Natural killer cell (primary cell): ENCODE measurements at regions not wholly inside any gene's neighbourhood (a gene's known extent, or its start where the extent isn't known, plus 50 kb on each side); places are given as distances from the start of the nearest gene placed in this dataset.

Experiments used
- ATAC-seq, 3 donors: fragments of 150-1000 bp in 2 of 3; fragments of 200-7000 bp in 1 of 3; cut with Tn5 transposase; 1 replicate in 1 of 3; 2 replicates in 2 of 3; pipeline ENCODE4 v1.10.0; 2021; ENCODE audit warnings: mild to moderate bottlenecking in 2 of 3, moderate library complexity in 2 of 3
- DNase-seq, 2 donors: peaks; one replicate each; pipeline versions ENCODE4 v3.0.0 to v3.0.0-alpha.2; 2013 to 2021; ENCODE audit warnings: mixed read lengths in 1 of 2
- H3K27ac ChIP-seq: one replicate; pipeline ENCODE4 v1.5.1; 2013; ENCODE audit warnings: mild to moderate bottlenecking, low read length
- H3K27me3 ChIP-seq: one replicate; pipeline ENCODE4 v1.6.1; 2013; ENCODE audit warnings: low read length; ENCODE audit not compliant: control insufficient read depth, insufficient read depth
- H3K36me3 ChIP-seq: one replicate; pipeline ENCODE4 v1.6.1; 2013; ENCODE audit warnings: low read length; ENCODE audit not compliant: control insufficient read depth, insufficient read depth
- H3K4me1 ChIP-seq: one replicate; pipeline ENCODE4 v1.6.1; 2013; ENCODE audit warnings: low read length; ENCODE audit not compliant: control insufficient read depth, insufficient read depth
- H3K4me3 ChIP-seq: one replicate; pipeline ENCODE4 v1.5.1; 2013; ENCODE audit warnings: low read length
- H3K9me3 ChIP-seq: one replicate; pipeline ENCODE4 v1.6.1; 2013; ENCODE audit warnings: low read length; ENCODE audit not compliant: control insufficient read depth, insufficient read depth
- H3K27ac Mint-ChIP-seq, 2 donors: one replicate each; pipeline ENCODE4 v1.8.0; 2022; ENCODE audit warnings: mild to moderate bottlenecking in 2 of 2, mixed read lengths in 2 of 2, moderate library complexity in 1 of 2
- H3K27me3 Mint-ChIP-seq, 2 donors: one replicate each; pipeline ENCODE4 v1.8.0; 2022; ENCODE audit warnings: low read depth in 2 of 2, mixed read lengths in 2 of 2
- H3K36me3 Mint-ChIP-seq: one replicate; pipeline ENCODE4 v1.8.0; 2022; ENCODE audit warnings: mixed read lengths
- H3K4me1 Mint-ChIP-seq, 2 donors: one replicate each; pipeline ENCODE4 v1.8.0; 2022; ENCODE audit warnings: mixed read lengths in 2 of 2
- H3K4me3 Mint-ChIP-seq: one replicate; pipeline ENCODE4 v1.8.0; 2022; ENCODE audit warnings: mild to moderate bottlenecking, moderate library complexity, mixed read lengths
- H3K9me3 Mint-ChIP-seq, 2 donors: one replicate each; pipeline ENCODE4 v1.8.0; 2022; ENCODE audit warnings: mixed read lengths in 2 of 2
- CTCF ChIP-seq: fragments of 200-600 bp; IDR thresholded peaks from one replicate; pipeline ENCODE4 v1.8.0; 2022; ENCODE audit warnings: antibody characterized with exemption
- WGBS: methylation state at CpG from one replicate; pipeline ENCODE4 v1.1.7; 2013; ENCODE audit warnings: missing lambda C conversion rate; ENCODE audit not compliant: insufficient coverage; 5-methylcytosine and 5-hydroxymethylcytosine counted together
- intact Hi-C: fragments of 100-400 bp; cut with micrococcal nuclease; formaldehyde crosslinking; loops from one replicate; pipeline ENCODE4 v1.14.2; 2022

- Histone ChIP-seq H3K9me3 (no peaks in the 10 kb centered on the region), H3K4me1 (peaks cover 9% of the 10 kb centered on the region), H3K27ac (no peak overlapping the region), H3K4me3 (peak overlapping the region; percentile 6), H3K27me3 (no peaks in the 10 kb centered on the region), H3K36me3 (no peaks in the 10 kb centered on the region)
- Mint-ChIP-seq H3K27ac (no peak overlapping the region), H3K9me3 (no peaks in the 10 kb centered on the region), H3K4me1 (peaks cover 6 to 14% of the 10 kb centered on the region in 2 donors), H3K36me3 (no peaks in the 10 kb centered on the region), H3K4me3 (peak overlapping the region; percentile 28), H3K27me3 (peaks cover 31 to 51% of the 10 kb centered on the region in 2 donors)
- DNase-seq (peak in 1 of 2 donors; percentile 27), ATAC-seq (peak in 2 of 3 donors; percentile 29 to 33)
- no peak for TF ChIP-seq CTCF
- intact Hi-C loops = no loop called here
- 15% methylated on average over 22 of the region's 22 CpGs for WGBS
Observed at GRCh38 chr3:186413615-186414415, 51.8 kb upstream of the DGKG start.

DNA sequence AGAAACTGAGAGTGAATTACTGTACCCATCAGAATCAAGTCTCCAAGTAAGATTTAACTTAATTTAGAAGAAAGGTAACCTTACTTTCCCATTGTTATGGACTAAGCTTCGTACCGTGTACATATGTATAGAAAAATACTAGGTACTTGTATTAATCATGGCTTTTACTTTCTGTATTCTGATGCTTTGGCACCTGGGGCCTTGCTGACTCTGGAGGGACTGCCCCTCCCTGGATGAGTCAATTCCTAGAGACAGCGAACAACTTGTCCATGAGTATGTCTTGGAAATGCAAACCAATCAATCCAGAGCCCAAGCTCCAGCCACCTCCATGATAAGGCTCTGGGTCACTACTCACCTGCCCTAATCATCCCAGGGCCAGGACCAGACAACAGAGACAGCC is 50.0 kb upstream of the DGKG start:
- H3K4me1 ChIP-seq = peaks cover 9% of the 10 kb centered on the region
- Mint-ChIP-seq H3K9me3 (no peaks in the 10 kb centered on the region), H3K36me3 (no peaks in the 10 kb centered on the region), H3K4me3 (no peak overlapping the region), H3K27ac (no peak overlapping the region), H3K27me3 (peaks cover 25 to 41% of the 10 kb centered on the region in 2 donors), H3K4me1 (peaks cover 6 to 14% of the 10 kb centered on the region in 2 donors)
- intact Hi-C loops = no loop called here
- H3K27ac ChIP-seq = no peak overlapping the region
- no peaks in the 10 kb centered on the region for H3K9me3 ChIP-seq
- no peak for TF ChIP-seq CTCF
- no peak overlapping the region for H3K4me3 ChIP-seq
- H3K36me3 ChIP-seq = no peaks in the 10 kb centered on the region
- H3K27me3 ChIP-seq = no peaks in the 10 kb centered on the region
- ATAC-seq = no peak
- 91% methylated on average over 2 of the region's 3 CpGs for WGBS
- DNase-seq = no peak
